ENCODE measurements at regions not wholly inside any gene's neighbourhood (a gene's known extent, or its start where the extent isn't known, plus 50 kb on each side); places are given as distances from the start of the nearest gene placed in this dataset.
"Not testable (repeated sequence)": the region's sequence is repeated elsewhere in the genome, so short reads cannot be mapped to it uniquely, and the experiment has no call there.

GRCh38 chr3:72077473-72078259, 292.7 kb upstream of the PROK2 start:
- no peak for DNase-seq
- no peak overlapping the region for H2AK5ac ChIP-seq (ENCODE audit: insufficient read length, low read length)
- H3K4ac ChIP-seq (ENCODE audit: low read depth, low read length) = no peak overlapping the region
- no peak overlapping the region for H4K5ac ChIP-seq (ENCODE audit: insufficient read length, low read depth, low read length)
- H3K4me2 ChIP-seq (ENCODE audit: insufficient read depth, insufficient read length, low read length) = no peak overlapping the region
- H2AFZ ChIP-seq (ENCODE audit: low read length) = no peak overlapping the region
- no peak overlapping the region for H2BK15ac ChIP-seq (ENCODE audit: low read depth, low read length)
- no peak overlapping the region for H3K18ac ChIP-seq (ENCODE audit: insufficient read length, low read depth, low read length)
- TF ChIP-seq CTCF (conservative IDR thresholded peaks at IDR 0.05) = no peak
- no peaks in the 10 kb centered on the region for H4K20me1 ChIP-seq (ENCODE audit: control insufficient read depth, insufficient read depth, insufficient read length)
- H3K9me3 ChIP-seq (ENCODE audit: control insufficient read depth, low read depth, low read length) = peaks cover 11% of the 10 kb centered on the region
- Mint-ChIP-seq H3K4me3 (no peak overlapping the region), H3K36me3 (ENCODE audit: insufficient read depth in 1 of 3, low read depth in 3 of 3) (peaks cover 18 to 30% (median 23%) of the 10 kb centered on the region in 3 experiments), H3K4me1 (peaks cover 28 to 30% of the 10 kb centered on the region in 2 experiments), H3K27me3 (ENCODE audit: low read depth) (peaks cover 4% of the 10 kb centered on the region), H3K9me3 (peaks cover 26 to 31% of the 10 kb centered on the region in 2 experiments), H3K27ac (no peak overlapping the region)
- no peak overlapping the region for H3K27ac ChIP-seq (ENCODE audit: insufficient read length, low read depth, low read length)
- no peak overlapping the region for H2BK120ac ChIP-seq (ENCODE audit: low read depth, low read length, poor library complexity, severe bottlenecking)
- no peak overlapping the region for H3K9ac ChIP-seq (ENCODE audit: extremely low read depth, insufficient read length, low read length)
- no peaks in the 10 kb centered on the region for H3K79me2 ChIP-seq (ENCODE audit: insufficient read depth, low read length)
- no peak overlapping the region for H3K23ac ChIP-seq (ENCODE audit: insufficient read length, low read depth, low read length)
- H3K79me1 ChIP-seq (ENCODE audit: insufficient read depth, low read depth, low read length, poor library complexity, severe bottlenecking) = no peaks in the 10 kb centered on the region
- H3T11ph ChIP-seq (ENCODE audit: low read length) = no peak overlapping the region
- WGBS (ENCODE audit: extremely low coverage, insufficient read length, low lambda C conversion rate) = 100% methylated on average over 3 of the region's 6 CpGs
- H4K8ac ChIP-seq (replicated peaks; ENCODE audit: insufficient read length, low read depth, low read length) = no peak overlapping the region
- H2BK12ac ChIP-seq (ENCODE audit: insufficient read length, low read depth, low read length) = no peak overlapping the region
- no peak overlapping the region for H3K14ac ChIP-seq (ENCODE audit: insufficient read depth, low read length)
- H3K27me3 ChIP-seq (ENCODE audit: insufficient read depth, low read length) = no peaks in the 10 kb centered on the region
- H4K91ac ChIP-seq (ENCODE audit: insufficient read length, low read depth, low read length) = no peak overlapping the region
- no peak overlapping the region for H2BK20ac ChIP-seq (ENCODE audit: low read depth, low read length, poor library complexity, severe bottlenecking)
- H2BK5ac ChIP-seq (ENCODE audit: insufficient read length, low read length) = no peak overlapping the region
- no peaks in the 10 kb centered on the region for H3K23me2 ChIP-seq (ENCODE audit: insufficient read length, low read depth, low read length, poor library complexity, severe bottlenecking)
- H3K4me1 ChIP-seq (ENCODE audit: insufficient read depth, low read length) = peaks cover 5% of the 10 kb centered on the region; the same call in 1 of the 2 replicates
- no peak overlapping the region for H3K56ac ChIP-seq (ENCODE audit: insufficient read length, low read depth, low read length)

DNA sequence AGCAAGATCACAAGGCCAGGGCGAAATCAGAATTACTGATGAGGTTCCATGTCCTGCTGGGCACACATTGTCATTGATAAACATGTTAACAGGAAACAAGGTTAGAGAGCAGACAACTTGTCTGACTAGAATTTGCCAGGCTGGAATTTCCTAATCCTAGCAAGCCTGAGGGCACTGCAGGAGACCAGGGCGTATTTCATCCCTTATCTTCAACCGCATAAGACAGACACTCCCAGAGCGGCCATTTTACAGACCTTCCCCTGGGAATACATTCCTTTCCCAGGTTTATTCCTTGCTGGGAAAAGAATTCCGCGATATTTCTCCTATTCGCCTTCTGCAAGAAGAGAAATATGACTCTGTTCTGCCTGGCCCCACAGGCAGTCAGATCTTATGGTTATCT, 290.9 kb upstream of the PROK2 start:
- DNase-seq; H2BK20ac ChIP-seq (ENCODE audit: low read depth, low read length, poor library complexity, severe bottlenecking); H3T11ph ChIP-seq (ENCODE audit: low read length); H3K79me2 ChIP-seq (ENCODE audit: insufficient read depth, low read length); H3K14ac ChIP-seq (ENCODE audit: insufficient read depth, low read length); H2BK120ac ChIP-seq (ENCODE audit: low read depth, low read length, poor library complexity, severe bottlenecking); H2BK5ac ChIP-seq (ENCODE audit: insufficient read length, low read length); H2AK5ac ChIP-seq (ENCODE audit: insufficient read length, low read length); H3K4ac ChIP-seq (ENCODE audit: low read depth, low read length); H3K56ac ChIP-seq (ENCODE audit: insufficient read length, low read depth, low read length); H3K4me2 ChIP-seq (ENCODE audit: insufficient read depth, insufficient read length, low read length); H3K23me2 ChIP-seq (ENCODE audit: insufficient read length, low read depth, low read length, poor library complexity, severe bottlenecking); H2AFZ ChIP-seq (ENCODE audit: low read length); H3K27ac ChIP-seq (ENCODE audit: insufficient read length, low read depth, low read length); H4K8ac ChIP-seq (replicated peaks; ENCODE audit: insufficient read length, low read depth, low read length); H3K27ac Mint-ChIP-seq; H4K20me1 ChIP-seq (ENCODE audit: control insufficient read depth, insufficient read depth, insufficient read length); H3K27me3 ChIP-seq (ENCODE audit: insufficient read depth, low read length); H3K27me3 Mint-ChIP-seq (ENCODE audit: low read depth); H3K9ac ChIP-seq (ENCODE audit: extremely low read depth, insufficient read length, low read length); H2BK12ac ChIP-seq (ENCODE audit: insufficient read length, low read depth, low read length); H4K5ac ChIP-seq (ENCODE audit: insufficient read length, low read depth, low read length); H3K18ac ChIP-seq (ENCODE audit: insufficient read length, low read depth, low read length); H2BK15ac ChIP-seq (ENCODE audit: low read depth, low read length); H3K4me1 ChIP-seq (ENCODE audit: insufficient read depth, low read length); H3K79me1 ChIP-seq (ENCODE audit: insufficient read depth, low read depth, low read length, poor library complexity, severe bottlenecking); H3K23ac ChIP-seq (ENCODE audit: insufficient read length, low read depth, low read length); H3K4me3 Mint-ChIP-seq; H4K91ac ChIP-seq (ENCODE audit: insufficient read length, low read depth, low read length): not testable (repeated sequence)
- no CpG with 5 or more reads among the region's 7 CpGs for WGBS (ENCODE audit: extremely low coverage, insufficient read length, low lambda C conversion rate)
- Mint-ChIP-seq H3K4me1 (peaks cover 13 to 14% of the 10 kb centered on the region in 2 experiments), H3K36me3 (ENCODE audit: insufficient read depth in 1 of 3, low read depth in 3 of 3) (peaks cover 18 to 30% (median 23%) of the 10 kb centered on the region in 3 experiments), H3K9me3 (peaks cover 26 to 31% of the 10 kb centered on the region in 2 experiments)
- peaks cover 11% of the 10 kb centered on the region for H3K9me3 ChIP-seq (ENCODE audit: control insufficient read depth, low read depth, low read length)

Measured in H9 (cell line).